HG03521 (cell line): ENCODE measurements at regions not wholly inside any gene's neighbourhood (a gene's known extent, or its start where the extent isn't known, plus 50 kb on each side); places are given as distances from the start of the nearest gene placed in this dataset.

Source experiments
- ATAC-seq: cut with Tn5 transposase; IDR thresholded peaks from one replicate; pipeline ENCODE4 v1.9.1; 2021; ENCODE audit warnings: mild to moderate bottlenecking, moderate library complexity; ENCODE audit not compliant: unreplicated experiment

GRCh38 chrX:138771047-138771446 is 59.5 kb upstream of the FGF13 start:
- no peak for ATAC-seq

- ATAC-seq = no peak
Measured at GRCh38 chrX:138769918-138770317, 58.4 kb upstream of the FGF13 start.

GRCh38 chrX:138765051-138765450 is 53.5 kb upstream of the FGF13 start:
- ATAC-seq = no peak

- ATAC-seq = no peak
Measured at GRCh38 chrX:138763761-138764160, 52.2 kb upstream of the FGF13 start.

- ATAC-seq = no peak
Measured at GRCh38 chrX:138761380-138761779, 49.9 kb upstream of the FGF13 start.
